ENCODE measurements at regions not wholly inside any gene's neighbourhood (a gene's known extent, or its start where the extent isn't known, plus 50 kb on each side); places are given as distances from the start of the nearest gene placed in this dataset.

- Mint-ChIP-seq H3K27ac (no peak overlapping the region), H3K27me3 (ENCODE audit: low read depth) (peaks cover 61% of the 10 kb centered on the region)
- peak overlapping the region; percentile 23 for H3K4me2 ChIP-seq (ENCODE audit: insufficient read depth, insufficient read length, low read length)
Measured at GRCh38 chr12:130219929-130220705, 57.9 kb downstream of the FZD10 start.

More at GRCh38 chr12:130219929-130220705, 57.9 kb downstream of the FZD10 start:
- TF ChIP-seq, protein P1, sequence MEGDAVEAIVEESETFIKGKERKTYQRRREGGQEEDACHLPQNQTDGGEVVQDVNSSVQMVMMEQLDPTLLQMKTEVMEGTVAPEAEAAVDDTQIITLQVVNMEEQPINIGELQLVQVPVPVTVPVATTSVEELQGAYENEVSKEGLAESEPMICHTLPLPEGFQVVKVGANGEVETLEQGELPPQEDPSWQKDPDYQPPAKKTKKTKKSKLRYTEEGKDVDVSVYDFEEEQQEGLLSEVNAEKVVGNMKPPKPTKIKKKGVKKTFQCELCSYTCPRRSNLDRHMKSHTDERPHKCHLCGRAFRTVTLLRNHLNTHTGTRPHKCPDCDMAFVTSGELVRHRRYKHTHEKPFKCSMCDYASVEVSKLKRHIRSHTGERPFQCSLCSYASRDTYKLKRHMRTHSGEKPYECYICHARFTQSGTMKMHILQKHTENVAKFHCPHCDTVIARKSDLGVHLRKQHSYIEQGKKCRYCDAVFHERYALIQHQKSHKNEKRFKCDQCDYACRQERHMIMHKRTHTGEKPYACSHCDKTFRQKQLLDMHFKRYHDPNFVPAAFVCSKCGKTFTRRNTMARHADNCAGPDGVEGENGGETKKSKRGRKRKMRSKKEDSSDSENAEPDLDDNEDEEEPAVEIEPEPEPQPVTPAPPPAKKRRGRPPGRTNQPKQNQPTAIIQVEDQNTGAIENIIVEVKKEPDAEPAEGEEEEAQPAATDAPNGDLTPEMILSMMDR (conservative IDR thresholded peaks at IDR 0.05), result no peak
- Histone ChIP-seq H3K4ac (ENCODE audit: low read depth, low read length) (no peak overlapping the region), H3K23me2 (ENCODE audit: insufficient read length, low read depth, low read length, poor library complexity, severe bottlenecking) (no peaks in the 10 kb centered on the region), H4K20me1 (ENCODE audit: control insufficient read depth, insufficient read depth, insufficient read length) (no peaks in the 10 kb centered on the region), H3K79me2 (ENCODE audit: insufficient read depth, low read length) (no peaks in the 10 kb centered on the region), H3K56ac (ENCODE audit: insufficient read length, low read depth, low read length) (no peak overlapping the region), H2BK15ac (ENCODE audit: low read depth, low read length) (no peak overlapping the region), H4K91ac (ENCODE audit: insufficient read length, low read depth, low read length) (no peak overlapping the region), H2BK120ac (ENCODE audit: low read depth, low read length, poor library complexity, severe bottlenecking) (no peak overlapping the region), H2AK5ac (ENCODE audit: insufficient read length, low read length) (no peak overlapping the region), H3K18ac (ENCODE audit: insufficient read length, low read depth, low read length) (no peak overlapping the region), H3K27ac (ENCODE audit: insufficient read length, low read depth, low read length) (no peak overlapping the region), H3T11ph (ENCODE audit: low read length) (no peak overlapping the region), H2BK12ac (ENCODE audit: insufficient read length, low read depth, low read length) (no peak overlapping the region), H2BK5ac (ENCODE audit: insufficient read length, low read length) (no peak overlapping the region), H3K9me3 (ENCODE audit: control insufficient read depth, low read depth, low read length) (no peaks in the 10 kb centered on the region), H3K4me1 (ENCODE audit: insufficient read depth, low read length) (peaks cover 6% of the 10 kb centered on the region), H3K14ac (ENCODE audit: insufficient read depth, low read length) (no peak overlapping the region), H2BK20ac (ENCODE audit: low read depth, low read length, poor library complexity, severe bottlenecking) (no peak overlapping the region), H3K27me3 (ENCODE audit: insufficient read depth, low read length) (peaks cover 26% of the 10 kb centered on the region; the same call in 1 of the 2 replicates), H4K5ac (ENCODE audit: insufficient read length, low read depth, low read length) (no peak overlapping the region), H3K79me1 (ENCODE audit: insufficient read depth, low read depth, low read length, poor library complexity, severe bottlenecking) (no peaks in the 10 kb centered on the region), H3K9ac (ENCODE audit: extremely low read depth, insufficient read length, low read length) (no peak overlapping the region), H4K8ac (replicated peaks; ENCODE audit: insufficient read length, low read depth, low read length) (no peak overlapping the region), H3K23ac (ENCODE audit: insufficient read length, low read depth, low read length) (no peak overlapping the region), H2AFZ (ENCODE audit: low read length) (no peak overlapping the region)
- no CpG with 5 or more reads among the region's 15 CpGs for WGBS (ENCODE audit: extremely low coverage, insufficient read length, low lambda C conversion rate)
- no peak for DNase-seq
- Mint-ChIP-seq H3K4me3 (peak overlapping the region in 1 of 2 experiments; percentile 59; a peak in 1 of 5 replicates), H3K36me3 (ENCODE audit: insufficient read depth in 1 of 3, low read depth in 3 of 3) (peaks cover 0 to 2% (median 0%) of the 10 kb centered on the region in 3 experiments; a peak in 2 of 7 replicates), H3K4me1 (peaks cover 27 to 36% of the 10 kb centered on the region in 2 experiments), H3K9me3 (peaks cover 10 to 11% of the 10 kb centered on the region in 2 experiments; a peak in 4 of 5 replicates)

All from H9 (cell line).